Liver (tissue), 3 donors: ENCODE measurements at regions not wholly inside any gene's neighbourhood (a gene's known extent, or its start where the extent isn't known, plus 50 kb on each side); places are given as distances from the start of the nearest gene placed in this dataset.

ENCODE experiments used
- CTCF ChIP-seq: fragments of 150-350 bp; IDR thresholded peaks from 2 replicates; pipeline ENCODE4 v1.5.1; 2017; ENCODE audit warnings: improper control_type of control experiment, low read depth, low read length; ENCODE audit not compliant: missing input control
- REST ChIP-seq: IDR thresholded peaks from 2 replicates; pipeline ENCODE4 v1.6.1; 2016; ENCODE audit warnings: antibody characterized with exemption, mild to moderate bottlenecking
- SP1 ChIP-seq: IDR thresholded peaks from 2 replicates; pipeline ENCODE4 v1.6.1; 2018; ENCODE audit warnings: antibody characterized with exemption, mild to moderate bottlenecking
- ZBTB33 ChIP-seq: IDR thresholded peaks from 2 replicates; pipeline ENCODE4 v1.6.1; 2016; ENCODE audit warnings: antibody characterized with exemption
- donor health status: healthy.
- donor health status: healthy.

GRCh38 chr20:50366270-50367103 lies 143.7 kb upstream of the PTPN1 start:
- TF ChIP-seq CTCF, result no peak
- peak; percentile 83 for TF ChIP-seq REST
- TF ChIP-seq SP1, result peak; percentile 91
- peak; percentile 65 for TF ChIP-seq ZBTB33
